Keratinocyte (primary cell): ENCODE measurements at regions not wholly inside any gene's neighbourhood (a gene's known extent, or its start where the extent isn't known, plus 50 kb on each side); places are given as distances from the start of the nearest gene placed in this dataset.

Source experiments
- CTCF ChIP-seq, 3 experiments: IDR thresholded peaks in 1 of 3; conservative IDR thresholded peaks in 1 of 3; optimal IDR thresholded peaks in 1 of 3; 2 replicates in 2 of 3; 3 replicates in 1 of 3; pipeline versions ENCODE3 to v1.5.1; 2011; ENCODE audit warnings: low read length in 3 of 3, mild to moderate bottlenecking in 3 of 3, moderate library complexity in 2 of 3, control low read depth in 1 of 3, inconsistent platforms in 1 of 3; ENCODE audit not compliant: insufficient read depth in 2 of 3; ENCODE audit errors: extremely low read depth in 1 of 3
- EZH2 ChIP-seq: IDR thresholded peaks from one replicate; pipeline ENCODE4 v1.6.1; 2012; ENCODE audit warnings: inconsistent platforms, mild to moderate bottlenecking, low read length, moderate library complexity

- TF ChIP-seq EZH2 (no peak), CTCF (optimal IDR thresholded peaks at IDR 0.05 in 1 of 3, IDR thresholded peaks at IDR 0.05 in 1 of 3, conservative IDR thresholded peaks at IDR 0.05 in 1 of 3; ENCODE audit: extremely low read depth in 1 of 3, insufficient read depth in 2 of 3, low read length in 3 of 3) (no peak)
Measured at GRCh38 chr9:120289990-120290975, 289.7 kb downstream of the CDK5RAP2 start.
